Smooth muscle cell (in vitro differentiated cells): ENCODE measurements at regions not wholly inside any gene's neighbourhood (a gene's known extent, or its start where the extent isn't known, plus 50 kb on each side); places are given as distances from the start of the nearest gene placed in this dataset.

Experiments
- DNase-seq: peaks from one replicate; lab custom pipeline; 2025; ENCODE audit not compliant: unreplicated experiment; lab: John Stamatoyannopoulos, UW
- H2AFZ ChIP-seq: fragments of 200-600 bp; sonication (generic); 2 replicates; pipeline ENCODE4 v1.6.0; 2016; ENCODE audit warnings: antibody characterized with exemption, low read depth, mild to moderate bottlenecking
- H3F3A ChIP-seq: fragments of 200-600 bp; sonication (generic); 2 replicates; pipeline ENCODE4 v1.6.0; 2017; ENCODE audit warnings: antibody characterized with exemption, low read depth
- H3K27ac ChIP-seq: fragments of 200-600 bp; sonication (generic); 2 replicates; pipeline ENCODE4 v1.5.1; 2016; ENCODE audit warnings: low read depth, mild to moderate bottlenecking
- H3K27me3 ChIP-seq: fragments of 200-600 bp; sonication (generic); 2 replicates; pipeline ENCODE4 v1.6.1; 2016; ENCODE audit warnings: low read depth, mild to moderate bottlenecking
- H3K36me3 ChIP-seq: fragments of 200-600 bp; sonication (generic); 2 replicates; pipeline ENCODE4 v1.5.1; 2016; ENCODE audit warnings: low read depth
- H3K4me1 ChIP-seq: fragments of 200-600 bp; sonication (generic); 2 replicates; pipeline ENCODE4 v1.5.1; 2016; ENCODE audit warnings: low read depth
- H3K4me2 ChIP-seq: fragments of 200-600 bp; sonication (generic); 2 replicates; pipeline ENCODE4 v1.6.0; 2016; ENCODE audit warnings: mild to moderate bottlenecking
- H3K4me3 ChIP-seq: fragments of 200-600 bp; sonication (generic); 2 replicates; pipeline ENCODE4 v1.5.1; 2016; ENCODE audit warnings: mild to moderate bottlenecking
- H3K79me2 ChIP-seq: fragments of 200-600 bp; sonication (generic); 2 replicates; pipeline ENCODE4 v1.6.0; 2016; ENCODE audit warnings: low read depth, mild to moderate bottlenecking
- H3K9ac ChIP-seq: fragments of 200-600 bp; sonication (generic); 2 replicates; pipeline ENCODE4 v1.6.0; 2016; ENCODE audit warnings: low read depth
- H3K9me3 ChIP-seq: fragments of 200-600 bp; sonication (generic); replicated peaks from 2 replicates; pipeline ENCODE4 v1.5.1; 2016; ENCODE audit warnings: low read depth
- H4K20me1 ChIP-seq: fragments of 200-600 bp; sonication (generic); 2 replicates; pipeline ENCODE4 v1.6.0; 2016; ENCODE audit warnings: low read depth
- CTCF ChIP-seq: fragments of 200-600 bp; sonication (generic); IDR thresholded peaks from 2 replicates; pipeline ENCODE4 v1.5.1; 2017; ENCODE audit warnings: borderline replicate concordance, mild to moderate bottlenecking, antibody characterized with exemption; ENCODE audit not compliant: insufficient read depth, poor library complexity, severe bottlenecking
- WGBS: methylation state at CpG from one replicate; pipeline ENCODE4 v1.1.7; 2016; ENCODE audit warnings: low lambda C conversion rate; 5-methylcytosine and 5-hydroxymethylcytosine counted together

- no peak overlapping the region for H3K9ac ChIP-seq
- H3K27me3 ChIP-seq = peaks cover 58% of the 10 kb centered on the region
- no peak for TF ChIP-seq CTCF
These were observed 242.1 kb downstream of the BUD13 start for GRCh38 chr11:116530705-116531104.

GRCh38 chr11:116529271-116529670 lies 243.5 kb downstream of the BUD13 start:
- Histone ChIP-seq H4K20me1 (no peaks in the 10 kb centered on the region), H3K9ac (no peak overlapping the region), H3K79me2 (no peaks in the 10 kb centered on the region), H3K27ac (no peak overlapping the region), H3K9me3 (no peaks in the 10 kb centered on the region), H3K27me3 (peaks cover 52% of the 10 kb centered on the region), H3F3A (no peaks in the 10 kb centered on the region), H3K36me3 (no peaks in the 10 kb centered on the region), H3K4me1 (peaks cover 5% of the 10 kb centered on the region), H3K4me2 (no peak overlapping the region), H3K4me3 (no peak overlapping the region), H2AFZ (no peak overlapping the region)
- 87% methylated on average over 4 of the region's 4 CpGs for WGBS
- no peak for TF ChIP-seq CTCF
- no peak for DNase-seq

More at GRCh38 chr11:116530705-116531104, 242.1 kb downstream of the BUD13 start:
- Histone ChIP-seq H2AFZ (no peak overlapping the region), H3K9me3 (no peaks in the 10 kb centered on the region), H3K36me3 (no peaks in the 10 kb centered on the region), H3K4me1 (peaks cover 10% of the 10 kb centered on the region), H4K20me1 (no peaks in the 10 kb centered on the region), H3K4me3 (no peak overlapping the region), H3K4me2 (no peak overlapping the region), H3K79me2 (no peaks in the 10 kb centered on the region), H3F3A (no peaks in the 10 kb centered on the region), H3K27ac (no peak overlapping the region)
- no peak for DNase-seq
- WGBS = 82% methylated on average over 2 of the region's 2 CpGs

- DNase-seq = no peak
- WGBS = 91% methylated on average over 10 of the region's 10 CpGs
- no peaks in the 10 kb centered on the region for H4K20me1 ChIP-seq
- no peaks in the 10 kb centered on the region for H3K36me3 ChIP-seq
- no peak overlapping the region for H3K27ac ChIP-seq
- TF ChIP-seq CTCF = no peak
- no peak overlapping the region for H3K4me2 ChIP-seq
- no peaks in the 10 kb centered on the region for H3K79me2 ChIP-seq
- no peak overlapping the region for H2AFZ ChIP-seq
- peaks cover 41% of the 10 kb centered on the region for H3K27me3 ChIP-seq
- no peaks in the 10 kb centered on the region for H3K4me1 ChIP-seq
- no peak overlapping the region for H3K4me3 ChIP-seq
- no peak overlapping the region for H3K9ac ChIP-seq
- H3F3A ChIP-seq = no peaks in the 10 kb centered on the region
- H3K9me3 ChIP-seq = no peaks in the 10 kb centered on the region
These were observed 245.4 kb downstream of the BUD13 start for GRCh38 chr11:116527180-116527991.

- Histone ChIP-seq H3K27ac (no peak overlapping the region), H3K9ac (no peak overlapping the region), H3K4me2 (no peak overlapping the region), H4K20me1 (no peaks in the 10 kb centered on the region), H3K27me3 (peaks cover 37% of the 10 kb centered on the region), H2AFZ (no peak overlapping the region), H3F3A (no peaks in the 10 kb centered on the region), H3K36me3 (no peaks in the 10 kb centered on the region), H3K4me1 (no peaks in the 10 kb centered on the region), H3K4me3 (no peak overlapping the region), H3K9me3 (no peaks in the 10 kb centered on the region), H3K79me2 (no peaks in the 10 kb centered on the region)
- no peak for DNase-seq
- TF ChIP-seq CTCF = no peak
- 71% methylated on average over 4 of the region's 4 CpGs for WGBS
These were observed 246.8 kb downstream of the BUD13 start for GRCh38 chr11:116525961-116526495.
